ENCODE measurements at regions not wholly inside any gene's neighbourhood (a gene's known extent, or its start where the extent isn't known, plus 50 kb on each side); places are given as distances from the start of the nearest gene placed in this dataset.

GRCh38 chr1:57945045-57945444 lies 521.2 kb upstream of the DAB1 start:
- H3K27ac Mint-ChIP-seq, result no peak overlapping the region
- peaks cover 0 to 2% (median 1%) of the 10 kb centered on the region in 3 donors for H3K27me3 Mint-ChIP-seq (ENCODE audit: low read depth in 3 of 3)
- no peak overlapping the region for H3K4me3 Mint-ChIP-seq
- Histone ChIP-seq H3K27me3 (ENCODE audit: control insufficient read depth in 2 of 2, insufficient read depth in 2 of 2, low read length in 2 of 2) (no peaks in the 10 kb centered on the region), H3K79me2 (ENCODE audit: insufficient read depth, low read length) (no peaks in the 10 kb centered on the region), H3K4me2 (replicated peaks; ENCODE audit: extremely low read depth, low read length, poor library complexity, severe bottlenecking) (no peak overlapping the region), H4K20me1 (ENCODE audit: insufficient read depth, low read length) (no peaks in the 10 kb centered on the region), H3K4me1 (ENCODE audit: control insufficient read depth in 1 of 2, insufficient read depth in 2 of 2, low read length in 2 of 2) (no peaks in the 10 kb centered on the region), H3K27ac (ENCODE audit: low read depth in 1 of 2, low read length in 2 of 2) (no peak overlapping the region), H3K36me3 (replicated peaks in 1 of 2; ENCODE audit: control insufficient read depth in 1 of 2, insufficient read depth in 2 of 2, low read length in 2 of 2) (no peaks in the 10 kb centered on the region), H3K4me3 (replicated peaks in 1 of 3; ENCODE audit: low read depth in 2 of 3, low read length in 3 of 3) (no peak overlapping the region), H3K9ac (ENCODE audit: insufficient read depth, low read length, poor library complexity, severe bottlenecking) (no peak overlapping the region), H2AFZ (ENCODE audit: insufficient read depth, low read depth, low read length, poor library complexity, severe bottlenecking) (no peak overlapping the region), H3K9me3 (replicated peaks in 1 of 2; ENCODE audit: control insufficient read depth in 1 of 2, insufficient read depth in 1 of 2, low read length in 2 of 2) (no peaks in the 10 kb centered on the region)
- no peak for DNase-seq
- WGBS (ENCODE audit: insufficient coverage), result 59% methylated on average over 2 of the region's 4 CpGs
- intact Hi-C loops (cut with micrococcal nuclease), result no loop called here
- no peaks in the 10 kb centered on the region for H3K36me3 Mint-ChIP-seq
- no peaks in the 10 kb centered on the region for H3K4me1 Mint-ChIP-seq
- peaks cover 2 to 8% (median 5%) of the 10 kb centered on the region in 7 donors for H3K9me3 Mint-ChIP-seq
- no peak for TF ChIP-seq CTCF (IDR thresholded peaks at IDR 0.05)

GRCh38 chr1:57943365-57943764 lies 519.5 kb upstream of the DAB1 start:
- no CpG with 5 or more reads among the region's 2 CpGs for WGBS (ENCODE audit: insufficient coverage)
- Histone ChIP-seq H4K20me1 (ENCODE audit: insufficient read depth, low read length) (no peaks in the 10 kb centered on the region), H3K4me2 (replicated peaks; ENCODE audit: extremely low read depth, low read length, poor library complexity, severe bottlenecking) (no peak overlapping the region), H3K4me3 (replicated peaks in 1 of 3; ENCODE audit: low read depth in 2 of 3, low read length in 3 of 3) (no peak overlapping the region), H3K36me3 (replicated peaks in 1 of 2; ENCODE audit: control insufficient read depth in 1 of 2, insufficient read depth in 2 of 2, low read length in 2 of 2) (no peaks in the 10 kb centered on the region), H3K9ac (ENCODE audit: insufficient read depth, low read length, poor library complexity, severe bottlenecking) (no peak overlapping the region), H3K27me3 (ENCODE audit: control insufficient read depth in 2 of 2, insufficient read depth in 2 of 2, low read length in 2 of 2) (no peaks in the 10 kb centered on the region), H3K27ac (ENCODE audit: low read depth in 1 of 2, low read length in 2 of 2) (no peak overlapping the region), H3K4me1 (ENCODE audit: control insufficient read depth in 1 of 2, insufficient read depth in 2 of 2, low read length in 2 of 2) (no peaks in the 10 kb centered on the region), H3K9me3 (replicated peaks in 1 of 2; ENCODE audit: control insufficient read depth in 1 of 2, insufficient read depth in 1 of 2, low read length in 2 of 2) (no peaks in the 10 kb centered on the region), H2AFZ (ENCODE audit: insufficient read depth, low read depth, low read length, poor library complexity, severe bottlenecking) (no peak overlapping the region), H3K79me2 (ENCODE audit: insufficient read depth, low read length) (no peaks in the 10 kb centered on the region)
- Mint-ChIP-seq H3K36me3 (no peaks in the 10 kb centered on the region), H3K4me1 (no peaks in the 10 kb centered on the region), H3K4me3 (no peak overlapping the region), H3K27me3 (ENCODE audit: low read depth in 3 of 3) (peaks cover 0 to 2% (median 1%) of the 10 kb centered on the region in 3 donors), H3K27ac (no peak overlapping the region), H3K9me3 (peaks cover 3 to 10% (median 7%) of the 10 kb centered on the region in 7 donors)
- no peak for DNase-seq
- TF ChIP-seq CTCF (IDR thresholded peaks at IDR 0.05), result no peak
- intact Hi-C loops (cut with micrococcal nuclease), result no loop called here
